ENCODE measurements at regions not wholly inside any gene's neighbourhood (a gene's known extent, or its start where the extent isn't known, plus 50 kb on each side); places are given as distances from the start of the nearest gene placed in this dataset.

DNA sequence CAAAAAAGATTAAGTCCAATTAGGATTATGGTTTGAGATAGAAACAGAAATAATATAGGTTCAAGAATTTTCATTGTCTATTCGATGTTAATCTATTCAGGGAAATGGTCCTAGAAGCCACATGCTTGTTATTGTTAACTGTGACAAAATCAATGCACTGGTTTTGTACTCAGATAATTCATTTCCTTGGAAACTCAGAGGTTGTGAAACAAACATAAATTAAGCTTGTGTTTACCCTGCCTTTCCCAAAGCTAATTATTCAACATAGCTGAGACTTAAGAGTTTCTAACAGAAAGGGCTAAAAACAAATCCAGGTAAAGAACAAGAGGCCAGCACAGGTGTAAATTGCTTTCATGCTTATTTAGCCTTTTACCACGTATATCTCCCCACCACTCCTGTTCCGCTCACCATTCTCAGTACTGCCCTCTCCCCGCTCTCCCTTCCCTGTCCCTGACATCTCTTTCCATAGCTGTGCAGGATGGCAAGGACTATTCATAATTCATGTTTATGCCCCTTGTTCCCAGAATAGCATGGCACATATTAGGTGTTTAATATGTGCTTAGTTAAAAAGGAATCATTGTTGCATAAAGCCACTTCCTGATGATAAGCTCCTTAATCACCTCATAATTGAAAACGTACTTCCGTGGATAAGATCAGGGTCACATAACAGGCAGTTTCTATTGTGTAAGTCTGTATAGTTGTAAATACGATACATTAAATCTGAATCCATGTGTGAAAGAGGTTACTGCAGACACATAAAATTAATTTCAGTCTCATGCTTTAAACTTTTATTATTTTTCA is 131.8 kb upstream of the USP15 start:
- CTCF ChIA-PET = no interaction called here
- intact Hi-C loops (cut with micrococcal nuclease) = no loop called here
- TF ChIP-seq, protein P1, sequence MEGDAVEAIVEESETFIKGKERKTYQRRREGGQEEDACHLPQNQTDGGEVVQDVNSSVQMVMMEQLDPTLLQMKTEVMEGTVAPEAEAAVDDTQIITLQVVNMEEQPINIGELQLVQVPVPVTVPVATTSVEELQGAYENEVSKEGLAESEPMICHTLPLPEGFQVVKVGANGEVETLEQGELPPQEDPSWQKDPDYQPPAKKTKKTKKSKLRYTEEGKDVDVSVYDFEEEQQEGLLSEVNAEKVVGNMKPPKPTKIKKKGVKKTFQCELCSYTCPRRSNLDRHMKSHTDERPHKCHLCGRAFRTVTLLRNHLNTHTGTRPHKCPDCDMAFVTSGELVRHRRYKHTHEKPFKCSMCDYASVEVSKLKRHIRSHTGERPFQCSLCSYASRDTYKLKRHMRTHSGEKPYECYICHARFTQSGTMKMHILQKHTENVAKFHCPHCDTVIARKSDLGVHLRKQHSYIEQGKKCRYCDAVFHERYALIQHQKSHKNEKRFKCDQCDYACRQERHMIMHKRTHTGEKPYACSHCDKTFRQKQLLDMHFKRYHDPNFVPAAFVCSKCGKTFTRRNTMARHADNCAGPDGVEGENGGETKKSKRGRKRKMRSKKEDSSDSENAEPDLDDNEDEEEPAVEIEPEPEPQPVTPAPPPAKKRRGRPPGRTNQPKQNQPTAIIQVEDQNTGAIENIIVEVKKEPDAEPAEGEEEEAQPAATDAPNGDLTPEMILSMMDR (IDR thresholded peaks at IDR 0.05) = no peak
- H3K27ac Mint-ChIP-seq = no peak overlapping the region
- ATAC-seq = no peak
- H3K4me1 Mint-ChIP-seq (ENCODE audit: low read depth) = no peaks in the 10 kb centered on the region
- no peaks in the 10 kb centered on the region for H3K27me3 Mint-ChIP-seq
- no peak overlapping the region for H3K4me3 Mint-ChIP-seq
- H3K9me3 Mint-ChIP-seq = no peaks in the 10 kb centered on the region
- POLR2A ChIA-PET = no interaction called here
- H3K36me3 Mint-ChIP-seq (ENCODE audit: low read depth) = no peaks in the 10 kb centered on the region
- DNase-seq = no peak

DNA sequence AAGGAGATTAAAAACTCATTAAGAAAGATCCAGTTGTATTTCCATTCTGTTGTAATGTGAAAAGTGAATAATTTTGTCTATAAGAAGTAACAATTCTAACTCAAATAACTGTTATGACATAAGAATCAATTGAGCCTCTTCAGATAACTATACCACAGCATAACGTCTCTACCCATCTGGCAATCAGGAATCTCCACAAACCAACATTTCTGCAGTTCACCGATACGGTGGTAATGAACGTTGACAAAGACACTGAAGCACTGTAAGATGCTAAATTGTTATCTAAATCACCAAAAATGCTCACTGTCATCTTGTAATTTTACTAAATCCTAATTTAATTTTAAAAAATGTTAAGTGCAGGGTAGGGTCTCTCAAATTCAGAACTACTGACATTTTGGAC is 130.9 kb upstream of the USP15 start:
- POLR2A ChIA-PET = no interaction called here
- CTCF ChIA-PET = no interaction called here
- no peaks in the 10 kb centered on the region for H3K4me1 Mint-ChIP-seq (ENCODE audit: low read depth)

DNA sequence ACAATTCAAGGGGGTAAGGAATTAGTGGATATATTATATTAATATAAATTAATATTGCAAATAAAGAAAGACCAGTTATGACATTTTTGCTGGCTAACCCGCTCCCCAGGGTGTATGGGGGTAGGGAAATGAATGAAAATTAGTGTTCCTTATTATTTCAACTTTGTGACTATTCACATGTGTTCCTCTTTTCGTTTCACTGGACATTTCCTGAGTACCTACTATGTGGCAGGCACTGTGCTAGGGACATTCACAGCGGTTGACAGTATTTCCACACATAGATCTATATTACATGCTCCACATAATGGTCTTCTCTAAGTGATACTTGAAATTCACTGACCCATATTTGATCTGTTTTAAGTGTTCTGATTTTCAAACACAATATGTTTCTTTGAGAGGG is 129.8 kb upstream of the USP15 start:
- ATAC-seq (no peak), DNase-seq (no peak)
- ChIA-PET POLR2A (no interaction called here), CTCF (no interaction called here)
- H3K4me3 Mint-ChIP-seq = no peak overlapping the region
- no peaks in the 10 kb centered on the region for H3K4me1 Mint-ChIP-seq (ENCODE audit: low read depth)
- H3K27me3 Mint-ChIP-seq = no peaks in the 10 kb centered on the region
- no peaks in the 10 kb centered on the region for H3K9me3 Mint-ChIP-seq
- TF ChIP-seq, protein P1 (IDR thresholded peaks at IDR 0.05) = no peak
- no peaks in the 10 kb centered on the region for H3K36me3 Mint-ChIP-seq (ENCODE audit: low read depth)
- intact Hi-C loops (cut with micrococcal nuclease) = no loop called here
- H3K27ac Mint-ChIP-seq = no peak overlapping the region

More for the DNA sequence above, 130.9 kb upstream of the USP15 start:
- no peak overlapping the region for H3K4me3 Mint-ChIP-seq
- ATAC-seq = no peak
- H3K27ac Mint-ChIP-seq = no peak overlapping the region
- no peaks in the 10 kb centered on the region for H3K9me3 Mint-ChIP-seq
- no peaks in the 10 kb centered on the region for H3K27me3 Mint-ChIP-seq
- DNase-seq = no peak
- intact Hi-C loops (cut with micrococcal nuclease) = no loop called here
- H3K36me3 Mint-ChIP-seq (ENCODE audit: low read depth) = no peaks in the 10 kb centered on the region
- TF ChIP-seq, protein P1 (IDR thresholded peaks at IDR 0.05) = no peak

DNA sequence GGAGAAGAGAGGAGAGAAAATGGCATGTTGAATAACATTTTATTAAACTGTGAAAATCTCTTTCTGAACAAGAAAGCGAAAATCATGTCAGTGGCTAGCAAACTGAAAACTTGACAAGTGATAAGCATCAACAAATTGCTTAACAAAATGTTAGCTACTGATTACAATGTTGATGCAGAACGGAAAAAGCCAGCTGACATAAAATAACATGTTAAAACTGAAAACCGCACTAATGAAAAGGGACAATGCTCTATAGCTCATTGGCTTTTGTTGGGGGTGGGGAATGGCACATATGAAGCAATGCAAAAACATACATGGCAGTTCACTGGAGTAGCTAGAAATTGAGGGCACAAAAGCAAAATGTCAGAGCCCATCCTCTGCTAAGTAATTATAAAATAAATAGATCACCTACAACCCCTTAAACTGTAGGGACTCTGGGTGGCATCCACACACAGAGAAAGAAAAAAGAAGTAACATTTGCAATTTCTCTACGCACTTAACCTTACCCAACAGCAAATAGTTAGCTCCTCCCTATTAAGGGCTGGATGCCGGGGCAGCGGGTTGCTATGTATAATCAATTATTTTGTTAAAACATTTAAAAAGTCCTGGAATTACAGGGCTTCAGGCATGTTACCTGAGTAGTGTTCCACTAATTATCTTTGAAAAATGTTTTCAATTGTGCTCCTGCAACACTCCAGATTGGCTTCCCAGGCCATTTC is 129.2 kb upstream of the USP15 start:
- DNase-seq = no peak
- no peaks in the 10 kb centered on the region for H3K36me3 Mint-ChIP-seq (ENCODE audit: low read depth)
- no peaks in the 10 kb centered on the region for H3K27me3 Mint-ChIP-seq
- H3K4me3 Mint-ChIP-seq = no peak overlapping the region
- TF ChIP-seq, protein P1 (IDR thresholded peaks at IDR 0.05) = no peak
- no peaks in the 10 kb centered on the region for H3K9me3 Mint-ChIP-seq
- H3K4me1 Mint-ChIP-seq (ENCODE audit: low read depth) = no peaks in the 10 kb centered on the region
- intact Hi-C loops (cut with micrococcal nuclease) = no loop called here
- H3K27ac Mint-ChIP-seq = no peak overlapping the region
- ATAC-seq = no peak
- ChIA-PET CTCF (no interaction called here), POLR2A (no interaction called here)

DNA sequence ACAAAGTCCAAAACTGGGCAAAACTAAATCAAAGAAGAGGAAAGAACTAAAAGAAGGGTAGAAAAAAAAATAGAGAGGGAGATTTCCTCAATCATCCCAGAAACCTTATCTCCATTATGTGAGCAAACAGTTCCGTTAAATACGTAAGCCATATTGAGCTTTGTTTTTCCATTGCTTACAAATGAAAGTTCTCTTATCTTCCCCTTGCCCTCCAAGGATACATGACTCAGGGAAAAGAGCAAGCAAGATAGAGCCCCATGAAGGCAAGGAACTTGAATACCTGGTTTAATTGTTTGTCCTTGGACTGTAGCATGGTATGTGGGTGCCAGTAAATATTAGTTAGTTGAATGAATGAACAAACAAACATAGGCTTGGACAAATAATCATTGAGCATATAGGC is 126.8 kb upstream of the USP15 start:
- TF ChIP-seq, protein P1 (IDR thresholded peaks at IDR 0.05) = no peak
- ChIA-PET CTCF (interaction anchor here (1.7 kb wide), 1 partner anchor 9 kb away, joined by 8 read pairs; no protein-coding TSS in a partner anchor), POLR2A (no interaction called here)
- ATAC-seq = no peak
- DNase-seq = no peak
- H3K27ac Mint-ChIP-seq = no peak overlapping the region
- intact Hi-C loops (cut with micrococcal nuclease) = no loop called here
- H3K9me3 Mint-ChIP-seq = no peaks in the 10 kb centered on the region
- no peaks in the 10 kb centered on the region for H3K4me1 Mint-ChIP-seq (ENCODE audit: low read depth)
- H3K36me3 Mint-ChIP-seq (ENCODE audit: low read depth) = no peaks in the 10 kb centered on the region
- H3K27me3 Mint-ChIP-seq = no peaks in the 10 kb centered on the region
- no peak overlapping the region for H3K4me3 Mint-ChIP-seq
